Right lobe of liver (tissue), 6 donors: ENCODE measurements at regions not wholly inside any gene's neighbourhood (a gene's known extent, or its start where the extent isn't known, plus 50 kb on each side); places are given as distances from the start of the nearest gene placed in this dataset.
"Not testable (repeated sequence)": the region's sequence is repeated elsewhere in the genome, so short reads cannot be mapped to it uniquely, and the experiment has no call there.

Experiments used
- ATAC-seq, 4 donors: fragments of 200-7000 bp; cut with Tn5 transposase; one replicate each; pipeline ENCODE4 v1.9.1; 2020; ENCODE audit warnings: mild to moderate bottlenecking in 4 of 4, moderate library complexity in 4 of 4
- DNase-seq, 3 donors: peaks; one replicate each; pipeline ENCODE4 v3.0.0-alpha.2; 2020
- H3K27ac ChIP-seq, 3 donors: fragments of 200-600 bp; one replicate each; pipeline ENCODE4 v1.8.0; 2022
- H3K27me3 ChIP-seq, 2 donors: fragments of 200-600 bp; one replicate each; pipeline ENCODE4 v1.8.0; 2022
- H3K36me3 ChIP-seq, 4 donors: fragments of 200-600 bp; sonication (generic) in 1 of 4; one replicate each; pipeline versions ENCODE4 v1.5.1 to v1.8.0; 2017 to 2022; ENCODE audit warnings: control low read depth in 1 of 4
- H3K4me1 ChIP-seq, 4 donors: fragments of 200-600 bp; sonication (generic) in 1 of 4; one replicate each; pipeline versions ENCODE4 v1.5.1 to v1.8.0; 2017 to 2022; ENCODE audit warnings: control low read depth in 1 of 4
- H3K4me3 ChIP-seq, 3 donors: fragments of 200-600 bp; one replicate each; pipeline ENCODE4 v1.8.0; 2022
- H3K9me3 ChIP-seq, 4 donors: fragments of 200-600 bp; sonication (generic) in 1 of 4; one replicate each; pipeline versions ENCODE4 v1.5.1 to v1.8.0; 2017 to 2022; ENCODE audit warnings: control low read depth in 1 of 4
- CTCF ChIP-seq, 4 donors: fragments of 200-600 bp in 3 of 4; fragments of 450-650 bp in 1 of 4; IDR thresholded peaks; one replicate each; pipeline versions ENCODE4 v1.5.1 to v1.8.0; 2016 to 2022; ENCODE audit warnings: antibody characterized with exemption in 4 of 4, mild to moderate bottlenecking in 2 of 4
- POLR2A ChIP-seq: fragments of 450-650 bp; IDR thresholded peaks from one replicate; pipeline ENCODE4 v1.6.1; 2017; ENCODE audit warnings: antibody characterized with exemption, mild to moderate bottlenecking
- WGBS: methylation state at CpG from one replicate; pipeline ENCODE4 v1.1.6; 2018; ENCODE audit warnings: low coverage, low lambda C conversion rate; ENCODE audit not compliant: insufficient coverage; ENCODE audit errors: missing lambda C conversion rate; 5-methylcytosine and 5-hydroxymethylcytosine counted together
- intact Hi-C, 2 donors: fragments of 100-400 bp; cut with DNase I; formaldehyde crosslinking; loops; one replicate each; pipeline versions ENCODE4 v1.11.2 to v1.14.1; 2022
- donor health status: DM: no; HTN: yes; CAD: no.
- donor health status: DM: no; HTN: no; CAD: no.
- donor health status: DM: no; HTN: no; CAD: no.
- donor health status: DM: no; HTN: yes; CAD: no.
- donor health status: DM: no; HTN: yes; CAD: no.

GRCh38 chr14:39603942-39604341 is 171.7 kb upstream of the FBXO33 start:
- Histone ChIP-seq H3K36me3 (no peaks in the 10 kb centered on the region), H3K27ac (no peak overlapping the region), H3K4me1 (no peaks in the 10 kb centered on the region), H3K27me3 (no peaks in the 10 kb centered on the region), H3K4me3 (no peak overlapping the region), H3K9me3 (no peaks in the 10 kb centered on the region)
- intact Hi-C loops = no loop called here
- DNase-seq (no peak), ATAC-seq (no peak)
- WGBS = 68% methylated on average over 1 of the region's 1 CpG
- no peak for TF ChIP-seq POLR2A
- no peak for TF ChIP-seq CTCF (IDR thresholded peaks at IDR 0.05)

- 86% methylated on average over 2 of the region's 2 CpGs for WGBS
These were observed 161.1 kb upstream of the FBXO33 start for GRCh38 chr14:39593377-39593776.

GRCh38 chr14:39592116-39592789 is 160.0 kb upstream of the FBXO33 start:
- TF ChIP-seq POLR2A (no peak), CTCF (IDR thresholded peaks at IDR 0.05) (no peak)
- H3K27ac ChIP-seq = no peak overlapping the region
- DNase-seq = no peak
- H3K9me3 ChIP-seq = no peaks in the 10 kb centered on the region
- intact Hi-C loops = no loop called here
- whole genome bisulfite sequencing = 46% methylated on average over 2 of the region's 2 CpGs
- no peak for ATAC-seq
- H3K36me3 ChIP-seq = no peaks in the 10 kb centered on the region
- H3K4me1 ChIP-seq = no peaks in the 10 kb centered on the region
- H3K4me3 ChIP-seq = no peak overlapping the region
- no peaks in the 10 kb centered on the region for H3K27me3 ChIP-seq

More at GRCh38 chr14:39593377-39593776, 161.1 kb upstream of the FBXO33 start:
- no peaks in the 10 kb centered on the region for H3K36me3 ChIP-seq
- TF ChIP-seq CTCF (IDR thresholded peaks at IDR 0.05) = no peak
- TF ChIP-seq POLR2A = no peak
- DNase-seq = no peak
- no peaks in the 10 kb centered on the region for H3K27me3 ChIP-seq
- intact Hi-C loops = no loop called here
- no peak overlapping the region for H3K4me3 ChIP-seq
- ATAC-seq = no peak
- H3K9me3 ChIP-seq = no peaks in the 10 kb centered on the region
- no peak overlapping the region for H3K27ac ChIP-seq
- no peaks in the 10 kb centered on the region for H3K4me1 ChIP-seq

- H3K27me3 ChIP-seq, H3K9me3 ChIP-seq, H3K36me3 ChIP-seq, ATAC-seq, DNase-seq, H3K4me1 ChIP-seq, H3K27ac ChIP-seq, intact Hi-C loops, H3K4me3 ChIP-seq: not testable (repeated sequence)
- WGBS = 79% methylated on average over 6 of the region's 21 CpGs
These were observed 157.6 kb upstream of the FBXO33 start for GRCh38 chr14:39589882-39590281.

DNA sequence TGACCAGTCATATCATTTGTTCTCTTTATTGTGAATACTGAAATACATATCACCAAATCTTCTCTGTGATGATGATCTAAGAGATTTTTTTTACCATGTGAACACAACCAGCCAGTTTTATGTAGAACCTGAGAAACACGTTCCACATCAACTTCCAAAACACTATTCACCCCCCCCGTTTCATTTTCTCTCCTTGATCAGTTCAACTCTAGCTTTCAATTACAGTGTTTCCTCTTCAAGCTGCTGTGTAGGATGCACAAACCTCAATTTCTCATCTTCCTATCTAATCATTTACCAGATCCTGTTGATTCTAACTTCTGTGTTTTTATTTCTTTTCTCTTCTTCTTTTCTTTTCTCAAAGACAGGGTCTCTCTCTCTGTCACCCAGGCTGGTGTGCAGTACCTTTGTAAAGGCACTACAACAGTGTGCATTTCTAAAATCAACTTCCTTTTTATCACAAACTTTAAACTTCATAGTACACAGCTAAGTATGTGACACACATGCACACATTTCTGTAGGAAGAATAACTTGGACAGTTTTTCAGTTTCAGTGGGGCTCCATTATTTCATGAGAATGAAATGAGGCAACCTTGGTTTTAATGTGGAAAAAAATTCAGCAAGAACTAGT is 149.9 kb upstream of the FBXO33 start:
- TF ChIP-seq CTCF (IDR thresholded peaks at IDR 0.05) (no peak), POLR2A (no peak)
- no peak overlapping the region for H3K27ac ChIP-seq
- no peaks in the 10 kb centered on the region for H3K9me3 ChIP-seq
- 8% methylated on average over 2 of the region's 2 CpGs for WGBS
- DNase-seq = no peak
- intact Hi-C loops = no loop called here
- no peak overlapping the region for H3K4me3 ChIP-seq
- H3K27me3 ChIP-seq = no peaks in the 10 kb centered on the region
- H3K4me1 ChIP-seq = no peaks in the 10 kb centered on the region
- H3K36me3 ChIP-seq = no peaks in the 10 kb centered on the region
- no peak for ATAC-seq
